Endothelial cell (in vitro differentiated cells): ENCODE measurements at regions not wholly inside any gene's neighbourhood (a gene's known extent, or its start where the extent isn't known, plus 50 kb on each side); places are given as distances from the start of the nearest gene placed in this dataset.
"Not testable (repeated sequence)": the region's sequence is repeated elsewhere in the genome, so short reads cannot be mapped to it uniquely, and the experiment has no call there.

ENCODE experiments used
- DNase-seq: peaks from one replicate; pipeline ENCODE4 v3.0.0; 2021; ENCODE audit warnings: low spot score
- H3K27ac Mint-ChIP-seq: one replicate; pipeline ENCODE4 v1.8.0; 2021; ENCODE audit warnings: mixed read lengths, inconsistent platforms; ENCODE audit not compliant: unreplicated experiment
- H3K27me3 Mint-ChIP-seq: one replicate; pipeline ENCODE4 v1.8.0; 2021; ENCODE audit warnings: mild to moderate bottlenecking, moderate library complexity, mixed read lengths, inconsistent platforms; ENCODE audit not compliant: unreplicated experiment
- H3K36me3 Mint-ChIP-seq: one replicate; pipeline ENCODE4 v1.8.0; 2021; ENCODE audit warnings: mild to moderate bottlenecking, low read depth, mixed read lengths, inconsistent platforms; ENCODE audit not compliant: unreplicated experiment
- H3K4me1 Mint-ChIP-seq: one replicate; pipeline ENCODE4 v1.8.0; 2021; ENCODE audit warnings: mild to moderate bottlenecking, mixed read lengths, inconsistent platforms; ENCODE audit not compliant: unreplicated experiment
- H3K4me3 Mint-ChIP-seq: one replicate; pipeline ENCODE4 v1.8.0; 2021; ENCODE audit warnings: mild to moderate bottlenecking, mixed read lengths, inconsistent platforms; ENCODE audit not compliant: unreplicated experiment
- H3K9me3 Mint-ChIP-seq: one replicate; pipeline ENCODE4 v1.8.0; 2021; ENCODE audit warnings: mixed read lengths, inconsistent platforms; ENCODE audit not compliant: unreplicated experiment
- TF ChIP-seq, protein P1 (sequence below): fragments of 200-600 bp; sonication (generic); IDR thresholded peaks from one replicate; pipeline ENCODE4 v1.5.0; 2021; ENCODE audit warnings: antibody characterized with exemption; ENCODE audit not compliant: unreplicated experiment

DNA sequence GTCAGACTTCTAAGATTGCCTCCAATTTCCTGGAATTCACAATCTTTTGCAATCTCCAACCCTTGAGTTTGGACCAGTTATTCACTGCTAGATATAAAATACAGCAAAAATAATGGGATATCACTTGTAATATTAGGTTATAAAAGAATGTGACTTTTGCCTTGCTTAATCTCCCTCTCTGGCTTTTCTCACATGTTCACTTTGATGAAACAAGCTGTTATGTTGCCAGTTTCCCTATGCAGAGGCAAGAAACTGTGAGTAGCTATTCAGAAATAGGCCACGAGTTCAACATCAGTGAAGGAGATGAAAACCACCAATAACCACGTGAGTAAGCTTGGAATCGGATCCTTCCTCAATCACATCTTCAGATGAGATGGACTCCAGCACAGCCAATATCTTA lies 842.7 kb downstream of the RNF144A start:
- H3K27ac Mint-ChIP-seq: no peak overlapping the region
- DNase-seq: no peak
- peaks cover 6% of the 10 kb centered on the region for H3K36me3 Mint-ChIP-seq
- TF ChIP-seq, protein P1, sequence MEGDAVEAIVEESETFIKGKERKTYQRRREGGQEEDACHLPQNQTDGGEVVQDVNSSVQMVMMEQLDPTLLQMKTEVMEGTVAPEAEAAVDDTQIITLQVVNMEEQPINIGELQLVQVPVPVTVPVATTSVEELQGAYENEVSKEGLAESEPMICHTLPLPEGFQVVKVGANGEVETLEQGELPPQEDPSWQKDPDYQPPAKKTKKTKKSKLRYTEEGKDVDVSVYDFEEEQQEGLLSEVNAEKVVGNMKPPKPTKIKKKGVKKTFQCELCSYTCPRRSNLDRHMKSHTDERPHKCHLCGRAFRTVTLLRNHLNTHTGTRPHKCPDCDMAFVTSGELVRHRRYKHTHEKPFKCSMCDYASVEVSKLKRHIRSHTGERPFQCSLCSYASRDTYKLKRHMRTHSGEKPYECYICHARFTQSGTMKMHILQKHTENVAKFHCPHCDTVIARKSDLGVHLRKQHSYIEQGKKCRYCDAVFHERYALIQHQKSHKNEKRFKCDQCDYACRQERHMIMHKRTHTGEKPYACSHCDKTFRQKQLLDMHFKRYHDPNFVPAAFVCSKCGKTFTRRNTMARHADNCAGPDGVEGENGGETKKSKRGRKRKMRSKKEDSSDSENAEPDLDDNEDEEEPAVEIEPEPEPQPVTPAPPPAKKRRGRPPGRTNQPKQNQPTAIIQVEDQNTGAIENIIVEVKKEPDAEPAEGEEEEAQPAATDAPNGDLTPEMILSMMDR: no peak
- peaks cover 11% of the 10 kb centered on the region for H3K9me3 Mint-ChIP-seq
- no peaks in the 10 kb centered on the region for H3K27me3 Mint-ChIP-seq
- no peak overlapping the region for H3K4me3 Mint-ChIP-seq
- no peaks in the 10 kb centered on the region for H3K4me1 Mint-ChIP-seq

DNA sequence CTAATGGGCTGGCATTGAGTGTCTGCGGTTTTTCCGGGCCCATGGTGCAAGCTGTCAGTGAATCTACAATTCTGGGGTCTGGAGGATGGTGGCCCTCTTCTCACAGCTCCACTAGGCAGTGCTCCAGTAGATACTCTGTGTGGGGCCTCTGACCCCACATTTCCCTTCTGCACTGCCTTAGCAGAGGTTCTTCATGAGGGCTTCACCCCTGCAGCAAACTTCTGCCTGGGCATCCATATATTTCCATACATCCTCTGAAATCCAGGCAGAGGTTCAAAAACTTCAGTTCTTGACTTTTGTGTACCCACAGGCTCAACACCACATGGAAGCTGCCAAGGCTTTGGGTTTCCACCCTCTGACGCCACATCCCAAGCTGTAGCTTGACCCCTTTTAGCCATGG lies 846.2 kb downstream of the RNF144A start:
- not testable (repeated sequence) for DNase-seq, H3K27ac Mint-ChIP-seq, H3K4me1 Mint-ChIP-seq, H3K4me3 Mint-ChIP-seq, H3K27me3 Mint-ChIP-seq, H3K36me3 Mint-ChIP-seq
- H3K9me3 Mint-ChIP-seq: peaks cover 11% of the 10 kb centered on the region

DNA sequence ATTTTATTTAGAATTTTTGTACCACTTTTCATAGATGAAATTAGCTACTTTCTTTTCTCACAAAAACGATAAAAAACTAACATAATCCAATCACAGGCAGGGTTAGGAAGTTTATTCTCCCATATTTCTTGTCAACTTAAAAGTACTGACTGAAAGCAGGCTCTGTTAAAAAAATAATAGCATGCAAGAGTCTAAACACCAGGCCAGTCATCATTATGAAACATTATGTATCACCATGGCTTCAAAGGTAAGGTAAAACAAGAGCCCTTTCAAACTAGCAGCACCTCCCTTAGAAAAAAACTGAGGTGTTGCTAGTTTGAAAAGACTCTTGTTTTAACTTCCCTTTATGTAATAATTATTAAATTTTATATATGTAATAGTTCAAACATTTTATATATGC lies 848.0 kb downstream of the RNF144A start:
- Mint-ChIP-seq H3K4me1 (no peaks in the 10 kb centered on the region), H3K4me3 (no peak overlapping the region)

DNA sequence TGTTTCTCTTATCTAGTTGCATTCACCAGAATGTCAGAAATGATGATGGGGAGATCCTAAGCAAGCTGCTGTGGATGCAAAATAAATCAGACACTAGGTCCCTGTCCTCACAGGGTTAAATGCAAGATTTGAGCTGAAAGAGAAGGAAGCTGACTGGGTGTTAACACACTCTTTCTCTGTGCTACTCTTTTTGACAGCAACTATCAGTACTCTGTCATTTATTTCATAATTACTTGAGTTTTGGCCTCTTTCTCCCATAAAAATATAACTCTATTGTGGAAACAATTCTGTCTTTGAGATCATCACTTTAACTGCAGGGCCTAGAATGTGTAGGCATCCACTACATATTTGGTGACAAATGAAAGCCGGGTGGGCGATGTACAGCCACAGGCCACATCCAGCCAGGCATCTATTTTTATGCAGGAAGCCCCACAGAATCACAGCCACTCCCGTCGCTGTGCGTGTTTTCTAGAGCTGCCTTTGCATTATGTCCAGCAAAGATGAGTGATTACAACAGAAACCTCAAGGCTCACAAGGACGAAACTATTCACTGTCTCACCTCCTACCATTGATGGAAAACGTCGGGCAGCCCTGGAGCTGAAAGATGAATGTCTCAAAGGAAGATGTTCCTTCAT lies 849.0 kb downstream of the RNF144A start:
- DNase-seq: no peak
- Mint-ChIP-seq H3K4me3 (no peak overlapping the region), H3K4me1 (no peaks in the 10 kb centered on the region), H3K36me3 (peaks cover 6% of the 10 kb centered on the region), H3K9me3 (peaks cover 11% of the 10 kb centered on the region), H3K27ac (no peak overlapping the region), H3K27me3 (no peaks in the 10 kb centered on the region)
- TF ChIP-seq, protein P1: no peak

More for the DNA sequence above, 848.0 kb downstream of the RNF144A start:
- Mint-ChIP-seq H3K27me3 (no peaks in the 10 kb centered on the region), H3K9me3 (peaks cover 11% of the 10 kb centered on the region), H3K27ac (no peak overlapping the region), H3K36me3 (peaks cover 6% of the 10 kb centered on the region)
- TF ChIP-seq, protein P1: no peak
- DNase-seq: no peak

DNA sequence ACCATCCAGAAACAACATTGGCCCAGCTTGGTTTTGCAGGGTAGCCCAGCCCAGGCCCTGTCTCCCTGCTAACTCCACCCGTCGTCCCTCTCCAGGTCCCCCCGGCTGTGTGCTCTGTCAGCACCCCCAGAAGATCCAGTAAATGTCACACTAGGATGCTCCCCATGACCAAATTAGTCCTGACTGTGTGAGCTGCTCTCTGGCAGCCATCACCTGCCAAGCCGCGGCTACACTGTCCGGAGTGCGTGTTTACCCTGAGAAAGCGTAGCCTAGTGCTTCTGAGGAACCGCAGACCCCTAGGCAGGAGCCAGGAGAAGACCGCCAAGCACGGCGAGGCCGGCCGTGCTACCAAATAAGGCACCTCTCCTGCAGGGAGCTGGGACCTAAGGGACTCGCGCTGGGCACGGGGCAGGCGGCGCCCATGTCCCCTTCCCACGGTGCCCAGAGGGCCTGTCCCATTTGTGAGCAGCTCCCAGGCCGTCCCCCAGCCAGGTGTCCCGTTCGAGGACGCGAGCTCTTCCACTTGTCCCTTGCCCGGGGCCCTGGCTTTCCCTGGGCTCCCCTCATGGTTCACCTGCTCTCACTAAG lies 849.9 kb downstream of the RNF144A start:
- peaks cover 6% of the 10 kb centered on the region for H3K36me3 Mint-ChIP-seq
- no peak for DNase-seq
- no peak overlapping the region for H3K27ac Mint-ChIP-seq
- no peak overlapping the region for H3K4me3 Mint-ChIP-seq
- no peaks in the 10 kb centered on the region for H3K4me1 Mint-ChIP-seq
- TF ChIP-seq, protein P1: no peak
- H3K27me3 Mint-ChIP-seq: no peaks in the 10 kb centered on the region
- H3K9me3 Mint-ChIP-seq: peaks cover 11% of the 10 kb centered on the region
